ENCODE measurements at regions not wholly inside any gene's neighbourhood (a gene's known extent, or its start where the extent isn't known, plus 50 kb on each side); places are given as distances from the start of the nearest gene placed in this dataset.
"Not testable (repeated sequence)": the region's sequence is repeated elsewhere in the genome, so short reads cannot be mapped to it uniquely, and the experiment has no call there.

DNA sequence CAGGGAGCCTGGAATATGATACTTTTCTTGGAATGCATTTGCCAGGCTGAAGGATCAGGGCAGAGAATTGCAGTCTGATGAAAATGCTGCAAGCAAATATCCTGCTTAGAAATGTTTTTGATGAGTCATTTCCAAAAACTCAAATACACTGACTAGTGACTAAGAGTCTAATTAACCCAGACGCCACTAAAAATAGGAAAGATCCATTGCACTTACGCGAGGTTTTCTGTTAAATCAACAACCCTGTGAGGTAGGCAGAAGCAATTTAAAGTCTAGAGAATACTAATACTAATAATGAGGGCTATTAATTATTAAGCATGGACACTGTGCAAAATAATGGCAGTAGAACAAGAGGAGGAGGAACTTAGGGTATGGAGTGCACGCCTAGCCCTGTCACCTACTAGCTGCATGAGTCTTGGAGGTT is 130.1 kb upstream of the DOK5 start:
- TF ChIP-seq CTCF (conservative IDR thresholded peaks at IDR 0.05; ENCODE audit: low read depth, low read length), result no peak
- DNase-seq (ENCODE audit: low read depth), result peak; percentile 76
- no peak overlapping the region for H3K4me3 ChIP-seq (ENCODE audit: low read depth, low read length)

- no peak for DNase-seq (ENCODE audit: low read depth)
- no peak for TF ChIP-seq CTCF (conservative IDR thresholded peaks at IDR 0.05; ENCODE audit: low read depth, low read length)
- no peak overlapping the region for H3K4me3 ChIP-seq (ENCODE audit: low read depth, low read length)
Observed at GRCh38 chr20:54345821-54346220, 129.6 kb upstream of the DOK5 start.

DNA sequence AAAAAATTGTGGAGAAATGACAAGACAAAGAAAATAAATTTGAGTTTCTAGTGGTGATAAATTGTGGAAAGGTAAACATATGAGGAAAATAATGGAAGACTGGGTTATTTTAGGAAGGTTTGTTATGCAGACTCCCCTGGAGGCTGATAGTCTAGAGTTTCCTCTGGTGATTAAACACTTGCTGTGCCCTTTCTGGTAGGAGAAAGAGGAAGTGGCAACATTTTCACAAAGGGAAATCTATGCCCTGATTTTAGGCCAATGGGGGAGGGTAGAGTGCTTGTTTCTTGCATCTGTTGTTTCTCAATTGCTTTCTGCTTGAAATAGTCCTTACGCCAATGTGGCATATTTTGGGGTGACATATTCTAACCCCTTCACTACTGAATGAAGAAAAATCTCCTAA is 129.1 kb upstream of the DOK5 start:
- DNase-seq (ENCODE audit: low read depth), result no peak
- no peak for TF ChIP-seq CTCF (conservative IDR thresholded peaks at IDR 0.05; ENCODE audit: low read depth, low read length)
- no peak overlapping the region for H3K4me3 ChIP-seq (ENCODE audit: low read depth, low read length)

- no peak for TF ChIP-seq CTCF (conservative IDR thresholded peaks at IDR 0.05; ENCODE audit: low read depth, low read length)
- DNase-seq (ENCODE audit: low read depth), result peak; percentile 84
- no peak overlapping the region for H3K4me3 ChIP-seq (ENCODE audit: low read depth, low read length)
Observed at GRCh38 chr20:54347166-54347833, 128.1 kb upstream of the DOK5 start.

GRCh38 chr20:54350415-54350814 is 125.0 kb upstream of the DOK5 start:
- no peak for TF ChIP-seq CTCF (conservative IDR thresholded peaks at IDR 0.05; ENCODE audit: low read depth, low read length)
- no peak for DNase-seq (ENCODE audit: low read depth)
- H3K4me3 ChIP-seq (ENCODE audit: low read depth, low read length), result no peak overlapping the region

DNA sequence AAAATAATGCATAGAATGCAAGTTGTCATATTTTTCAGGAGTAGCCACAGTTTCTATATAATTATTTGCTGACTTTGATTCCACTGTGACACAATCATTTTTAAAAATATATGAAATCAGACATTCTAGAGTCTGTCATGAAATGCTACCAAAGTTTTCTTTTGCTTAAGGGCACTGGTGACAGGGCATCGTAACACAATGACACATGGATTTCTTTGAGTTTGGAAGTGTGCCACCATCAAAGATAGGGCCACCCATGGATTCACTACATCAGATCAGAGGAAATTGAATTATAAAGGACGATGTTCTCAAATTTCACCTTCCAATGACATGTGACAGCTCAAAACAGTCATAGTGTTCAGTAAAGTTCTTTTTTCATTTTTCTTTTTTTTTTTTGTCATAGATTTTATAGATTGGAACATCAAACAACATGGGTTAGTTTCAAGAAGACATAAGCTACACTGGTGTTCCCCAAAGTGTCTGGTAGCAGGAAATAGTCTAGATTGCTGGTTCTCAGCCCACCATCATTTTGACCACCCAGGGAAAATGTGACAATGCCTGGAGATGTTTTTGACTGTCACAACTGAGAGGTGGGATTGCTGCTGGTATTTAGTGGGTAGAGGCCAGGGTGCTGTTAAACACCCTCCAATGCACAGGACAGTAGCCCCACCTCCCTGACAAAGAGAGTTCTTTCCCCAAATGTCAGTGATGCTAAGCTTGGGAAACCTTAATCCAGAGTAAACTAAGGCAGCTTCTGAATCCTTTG is 123.8 kb upstream of the DOK5 start:
- no peak for TF ChIP-seq CTCF (conservative IDR thresholded peaks at IDR 0.05; ENCODE audit: low read depth, low read length)

GRCh38 chr20:54352541-54352940 is 122.9 kb upstream of the DOK5 start:
- H3K4me3 ChIP-seq (ENCODE audit: low read depth, low read length), result not testable (repeated sequence)

More for the DNA sequence above, 123.8 kb upstream of the DOK5 start:
- no peak for DNase-seq (ENCODE audit: low read depth)
- H3K4me3 ChIP-seq (ENCODE audit: low read depth, low read length), result no peak overlapping the region

More at GRCh38 chr20:54352541-54352940, 122.9 kb upstream of the DOK5 start:
- not testable (repeated sequence) for DNase-seq (ENCODE audit: low read depth)

Data from epithelial cell of proximal tubule (primary cell).